Subcutaneous abdominal adipose tissue (tissue), 5 donors: ENCODE measurements at regions not wholly inside any gene's neighbourhood (a gene's known extent, or its start where the extent isn't known, plus 50 kb on each side); places are given as distances from the start of the nearest gene placed in this dataset.

Source experiments
- H3K27ac ChIP-seq: one replicate; pipeline ENCODE4 v1.7.0; 2013; ENCODE audit warnings: low read depth, mild to moderate bottlenecking, inconsistent platforms, low read length, moderate library complexity
- H3K27me3 ChIP-seq, 5 donors: one replicate each; pipeline ENCODE4 v1.7.0; 2013; ENCODE audit warnings: low read length in 5 of 5, inconsistent platforms in 1 of 5; ENCODE audit not compliant: control insufficient read depth in 5 of 5, insufficient read depth in 4 of 5
- H3K36me3 ChIP-seq, 5 donors: one replicate each; pipeline ENCODE4 v1.7.0; 2013; ENCODE audit warnings: low read length in 5 of 5; ENCODE audit not compliant: control insufficient read depth in 5 of 5, insufficient read depth in 5 of 5
- H3K4me1 ChIP-seq, 5 donors: one replicate each; pipeline ENCODE4 v1.7.0; 2013; ENCODE audit warnings: low read length in 5 of 5, mild to moderate bottlenecking in 3 of 5, moderate library complexity in 1 of 5; ENCODE audit not compliant: control insufficient read depth in 5 of 5, insufficient read depth in 5 of 5
- H3K4me3 ChIP-seq, 5 donors: one replicate each; pipeline ENCODE4 v1.7.0; 2013; ENCODE audit warnings: low read length in 5 of 5, low read depth in 1 of 5
- H3K9ac ChIP-seq, 5 donors: one replicate each; pipeline ENCODE4 v1.7.0; 2013; ENCODE audit warnings: low read length in 5 of 5, mild to moderate bottlenecking in 4 of 5, moderate library complexity in 3 of 5
- H3K9me3 ChIP-seq, 5 donors: one replicate each; pipeline ENCODE4 v1.7.0; 2013; ENCODE audit warnings: low read length in 5 of 5; ENCODE audit not compliant: control insufficient read depth in 5 of 5
- donor health status: healthy.
- donor health status: healthy.
- donor health status: healthy.
- donor health status: healthy.
- donor health status: healthy.

DNA sequence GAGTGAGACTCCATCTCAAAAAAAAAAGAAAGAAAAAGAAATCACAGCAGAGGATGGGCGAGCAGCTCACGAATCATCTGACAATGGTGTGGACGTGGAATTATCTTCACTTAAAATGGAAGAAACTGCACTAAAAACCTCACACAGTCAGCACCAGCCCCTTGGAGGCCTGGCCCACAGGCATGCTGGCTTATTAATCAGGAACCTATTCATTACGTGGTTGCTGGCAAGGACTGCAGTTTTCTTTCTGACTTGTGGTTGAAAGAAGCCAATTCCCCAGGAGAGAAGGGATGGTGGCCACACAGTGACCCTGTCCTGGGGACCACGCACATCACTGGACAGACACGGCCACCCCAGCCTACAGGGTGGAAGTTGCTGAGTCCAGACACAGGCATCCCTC is 401.1 kb downstream of the CTTN start:
- peaks cover 0 to 6% (median 4%) of the 10 kb centered on the region in 5 donors for H3K36me3 ChIP-seq
- H3K9ac ChIP-seq = no peak overlapping the region
- peaks cover 0 to 20% (median 14%) of the 10 kb centered on the region in 5 donors for H3K9me3 ChIP-seq

DNA sequence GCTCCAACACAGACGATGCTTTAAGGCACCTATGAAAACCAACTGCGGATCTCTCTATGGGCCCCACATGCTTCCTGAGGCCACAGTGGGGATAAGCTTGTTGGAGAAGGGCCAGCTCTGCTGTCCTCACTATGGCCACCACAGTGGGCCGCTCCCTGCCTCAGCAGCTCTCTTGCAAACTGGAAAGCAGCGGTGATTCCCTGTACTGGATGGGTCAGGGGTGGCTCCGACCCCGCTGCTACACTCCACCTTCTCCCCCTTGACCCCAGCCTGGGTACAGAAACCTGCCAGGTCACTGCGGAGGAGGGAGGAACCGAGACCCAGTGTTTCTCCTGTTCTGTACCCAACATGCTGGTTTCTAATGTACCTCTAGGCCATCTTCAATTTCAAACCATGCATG is 403.9 kb downstream of the CTTN start:
- no peak overlapping the region for H3K27ac ChIP-seq
- peaks cover 0 to 6% (median 4%) of the 10 kb centered on the region in 5 donors for H3K36me3 ChIP-seq
- no peak overlapping the region for H3K9ac ChIP-seq
- peaks cover 0 to 18% (median 5%) of the 10 kb centered on the region in 5 donors for H3K4me1 ChIP-seq
- no peaks in the 10 kb centered on the region for H3K9me3 ChIP-seq
- H3K4me3 ChIP-seq = no peak overlapping the region
- H3K27me3 ChIP-seq = peaks cover 0 to 9% (median 3%) of the 10 kb centered on the region in 5 donors

More for the DNA sequence above, 401.1 kb downstream of the CTTN start:
- peaks cover 0 to 16% (median 0%) of the 10 kb centered on the region in 5 donors for H3K27me3 ChIP-seq
- H3K4me3 ChIP-seq = no peak overlapping the region
- H3K27ac ChIP-seq = no peak overlapping the region
- peaks cover 0 to 8% (median 0%) of the 10 kb centered on the region in 5 donors for H3K4me1 ChIP-seq

DNA sequence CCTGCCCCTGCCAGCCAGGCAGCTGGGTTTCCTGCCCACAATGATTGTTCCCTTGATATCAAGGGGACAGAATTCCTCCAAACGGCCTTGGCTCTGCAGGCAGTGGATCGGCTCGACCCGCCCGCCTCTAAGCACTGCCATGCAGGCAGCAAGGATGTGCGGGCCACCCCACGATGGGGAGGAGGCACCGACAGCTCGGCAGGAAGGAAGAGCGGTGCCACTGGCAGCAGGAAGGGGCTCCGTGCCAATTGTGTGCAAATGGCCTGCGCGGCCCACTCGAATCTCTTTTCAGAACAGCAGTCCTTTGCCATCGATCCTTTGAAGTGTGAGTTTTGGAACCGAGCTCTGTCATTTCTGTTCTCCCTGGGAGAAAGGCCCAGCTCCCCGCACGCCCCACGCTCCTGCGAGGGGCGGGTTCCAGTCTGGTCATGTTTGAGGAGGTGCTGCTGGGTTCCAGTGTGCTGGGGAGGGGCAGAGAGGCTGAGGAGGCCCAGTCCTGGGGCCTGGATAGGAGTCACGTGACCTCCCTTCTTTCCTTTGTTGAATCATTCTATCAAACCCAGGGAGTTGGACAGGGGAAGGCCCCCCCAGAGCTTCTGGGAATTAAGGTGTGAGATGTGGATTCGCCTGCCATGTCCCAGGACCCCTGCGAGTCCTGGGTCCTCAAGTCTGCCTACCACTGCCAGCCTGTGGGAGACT is 406.0 kb downstream of the CTTN start:
- Histone ChIP-seq H3K9me3 (no peaks in the 10 kb centered on the region), H3K27me3 (peaks cover 0 to 10% (median 3%) of the 10 kb centered on the region in 5 donors), H3K36me3 (no peaks in the 10 kb centered on the region), H3K9ac (no peak overlapping the region), H3K27ac (no peak overlapping the region), H3K4me1 (peaks cover 0 to 18% (median 5%) of the 10 kb centered on the region in 5 donors), H3K4me3 (no peak overlapping the region)

DNA sequence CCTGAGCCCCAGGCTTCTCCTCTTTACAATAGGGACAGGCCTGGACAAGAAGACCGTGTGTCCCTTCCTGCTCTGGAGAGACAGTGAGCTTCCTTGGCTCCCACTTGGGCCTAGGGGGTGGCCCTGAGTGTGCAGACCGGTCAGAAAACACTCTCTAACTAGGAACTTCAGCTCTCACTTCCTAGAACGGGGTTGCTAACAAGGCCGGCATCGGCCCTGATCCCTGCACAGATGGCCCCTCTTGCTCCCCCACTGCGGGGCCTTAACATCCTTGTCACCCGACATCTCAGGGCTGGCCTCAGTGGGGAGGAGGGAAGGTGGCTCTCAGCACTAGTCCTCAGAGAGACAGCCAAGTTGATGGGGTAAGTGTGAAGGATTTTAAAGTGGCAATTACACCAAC is 406.9 kb downstream of the CTTN start:
- Histone ChIP-seq H3K4me1 (peaks cover 0 to 18% (median 5%) of the 10 kb centered on the region in 5 donors), H3K27me3 (peaks cover 0 to 10% (median 3%) of the 10 kb centered on the region in 5 donors), H3K4me3 (no peak overlapping the region), H3K9me3 (no peaks in the 10 kb centered on the region), H3K27ac (no peak overlapping the region), H3K9ac (no peak overlapping the region), H3K36me3 (no peaks in the 10 kb centered on the region)

DNA sequence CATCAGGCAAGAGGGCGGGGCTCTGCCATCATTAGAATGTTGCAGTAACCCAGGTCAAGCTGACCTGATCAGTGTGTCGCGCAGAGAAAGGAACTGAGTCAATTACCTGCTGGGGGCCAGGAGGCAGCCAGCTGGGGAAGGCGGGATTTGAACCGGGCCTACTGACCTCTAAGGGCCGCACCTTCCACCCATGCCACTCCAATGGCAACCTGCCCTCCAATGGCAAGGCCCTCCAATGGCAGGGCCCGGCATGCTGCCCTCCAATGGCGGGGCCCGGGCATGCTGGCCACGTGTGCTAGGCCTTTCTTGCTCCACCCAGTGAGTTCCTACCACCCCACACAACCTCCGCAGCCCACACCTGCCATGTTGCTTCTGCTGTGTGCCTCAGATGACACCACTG is 407.6 kb downstream of the CTTN start:
- H3K4me3 ChIP-seq = no peak overlapping the region
- H3K4me1 ChIP-seq = peaks cover 0 to 18% (median 5%) of the 10 kb centered on the region in 5 donors
- no peak overlapping the region for H3K27ac ChIP-seq
- no peaks in the 10 kb centered on the region for H3K36me3 ChIP-seq
- no peaks in the 10 kb centered on the region for H3K9me3 ChIP-seq
- no peak overlapping the region for H3K9ac ChIP-seq
- H3K27me3 ChIP-seq = peaks cover 0 to 12% (median 3%) of the 10 kb centered on the region in 5 donors

DNA sequence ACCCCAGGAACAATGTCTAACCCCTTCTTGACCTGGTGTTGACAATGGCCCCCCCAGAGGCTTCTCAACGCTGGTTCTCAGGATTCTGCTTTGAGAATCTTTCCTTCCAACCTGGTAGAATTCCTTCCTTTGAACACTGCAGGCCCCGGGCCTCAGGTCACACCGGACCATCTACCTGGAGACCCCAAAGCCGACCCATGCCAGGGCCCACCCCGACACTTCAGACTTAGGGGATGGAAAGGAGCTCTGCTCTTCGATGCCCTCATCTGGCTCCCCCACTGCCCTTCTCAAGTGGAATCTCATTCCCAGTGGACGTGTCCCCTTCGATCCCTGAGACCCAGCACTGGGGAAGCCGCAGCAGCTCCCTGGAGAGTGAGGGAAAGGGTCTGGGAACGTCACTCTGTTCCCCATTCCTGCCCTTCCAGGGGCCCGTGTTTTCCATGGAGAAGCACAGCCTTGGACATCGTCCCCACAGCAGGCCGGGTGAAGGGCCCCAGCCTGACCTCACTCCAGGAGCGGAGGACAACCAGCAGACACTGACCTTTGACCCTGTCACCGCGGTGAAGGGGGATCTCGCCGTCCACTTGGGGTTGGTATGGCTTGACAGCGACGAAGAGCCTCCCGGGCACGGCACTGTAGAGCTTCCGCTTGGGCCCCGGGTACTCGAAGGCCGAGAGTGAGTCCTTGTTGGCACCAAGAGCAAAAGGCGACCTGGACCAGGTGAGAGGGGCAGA is 408.3 kb downstream of the CTTN start:
- no peak overlapping the region for H3K9ac ChIP-seq
- no peak overlapping the region for H3K4me3 ChIP-seq
- no peak overlapping the region for H3K27ac ChIP-seq
- H3K27me3 ChIP-seq = peaks cover 0 to 12% (median 3%) of the 10 kb centered on the region in 5 donors
- no peaks in the 10 kb centered on the region for H3K36me3 ChIP-seq
- H3K4me1 ChIP-seq = peaks cover 0 to 18% (median 5%) of the 10 kb centered on the region in 5 donors
- H3K9me3 ChIP-seq = no peaks in the 10 kb centered on the region

DNA sequence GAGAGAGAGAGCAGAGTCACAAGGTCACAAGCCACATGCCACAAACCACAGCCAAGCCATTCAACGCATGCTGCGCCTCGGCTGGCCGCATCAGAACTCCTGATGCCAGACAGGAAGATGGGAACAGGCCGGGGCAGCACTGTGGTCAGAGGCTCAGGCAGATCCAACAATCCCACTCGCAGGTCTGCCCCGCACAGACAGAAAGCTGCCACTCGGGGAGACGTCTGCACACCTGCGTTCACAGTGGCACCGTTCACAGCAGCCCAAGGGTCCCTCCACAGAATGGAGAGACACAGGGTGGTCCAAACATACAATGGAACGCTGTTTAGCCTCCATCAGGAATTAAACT is 408.8 kb downstream of the CTTN start:
- no peak overlapping the region for H3K9ac ChIP-seq

DNA sequence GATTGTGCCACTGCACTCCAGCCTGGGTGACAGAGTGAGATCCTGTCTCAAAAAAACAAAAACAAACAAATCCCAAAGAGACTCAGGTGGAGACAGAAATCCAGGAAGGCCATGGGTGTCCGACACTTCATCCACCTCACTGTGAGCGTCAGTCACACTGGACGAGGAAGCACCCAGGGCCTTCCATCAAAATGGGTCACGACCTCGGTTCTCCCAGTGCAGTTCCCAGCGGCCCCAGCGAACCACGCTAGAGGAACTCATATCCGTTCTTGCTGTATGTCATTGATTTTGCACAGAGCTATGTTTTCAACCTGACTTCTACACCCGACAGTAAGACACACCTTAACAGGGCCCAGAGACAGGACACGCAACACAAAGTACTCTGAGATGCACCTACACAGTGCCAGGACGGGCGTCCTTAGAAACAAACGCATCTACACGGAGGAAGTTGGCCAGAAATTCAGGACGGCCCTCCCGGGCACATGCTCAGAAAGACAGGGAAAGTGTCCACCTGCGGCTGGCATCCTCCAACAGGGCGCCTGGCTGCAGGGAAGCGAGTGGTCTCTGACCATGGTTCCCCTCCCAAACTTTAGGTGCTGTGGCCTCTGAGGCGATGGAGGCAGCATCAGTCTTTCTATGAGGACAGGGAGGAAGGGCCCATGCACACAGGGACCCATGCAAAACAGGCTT is 410.5 kb downstream of the CTTN start:
- Histone ChIP-seq H3K9me3 (no peaks in the 10 kb centered on the region), H3K9ac (no peak overlapping the region), H3K4me3 (no peak overlapping the region), H3K27me3 (peaks cover 0 to 8% (median 3%) of the 10 kb centered on the region in 5 donors), H3K27ac (no peak overlapping the region), H3K4me1 (peaks cover 0 to 15% (median 5%) of the 10 kb centered on the region in 5 donors), H3K36me3 (peaks cover 0 to 3% (median 0%) of the 10 kb centered on the region in 5 donors)

More for the DNA sequence above, 408.8 kb downstream of the CTTN start:
- Histone ChIP-seq H3K9me3 (no peaks in the 10 kb centered on the region), H3K27me3 (peaks cover 0 to 11% (median 3%) of the 10 kb centered on the region in 5 donors), H3K4me3 (no peak overlapping the region), H3K27ac (no peak overlapping the region), H3K4me1 (peaks cover 0 to 18% (median 5%) of the 10 kb centered on the region in 5 donors), H3K36me3 (no peaks in the 10 kb centered on the region)

DNA sequence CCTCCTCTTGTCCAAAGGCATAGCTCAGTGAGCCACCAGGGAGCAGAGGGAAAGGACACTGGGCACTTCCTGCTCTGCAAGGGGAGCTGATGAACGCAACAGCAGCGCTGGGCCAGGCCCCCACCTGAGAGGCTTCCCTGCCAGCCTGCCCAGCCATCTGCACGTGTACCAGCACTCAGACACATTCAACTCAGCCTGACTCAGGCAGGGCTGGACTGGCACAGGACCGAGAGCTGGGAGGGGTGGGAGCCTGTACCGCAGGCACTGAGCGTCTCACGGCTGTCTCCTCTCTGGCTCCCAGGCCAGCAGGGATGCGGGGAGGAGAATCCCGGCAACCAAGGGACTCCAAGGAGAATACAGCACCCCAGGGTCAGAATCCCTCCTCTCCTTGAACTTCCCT is 411.8 kb downstream of the CTTN start:
- Histone ChIP-seq H3K9me3 (no peaks in the 10 kb centered on the region), H3K36me3 (peaks cover 0 to 3% (median 0%) of the 10 kb centered on the region in 5 donors), H3K9ac (no peak overlapping the region), H3K27me3 (peaks cover 0 to 5% (median 2%) of the 10 kb centered on the region in 5 donors), H3K4me1 (peaks cover 0 to 4% (median 0%) of the 10 kb centered on the region in 5 donors), H3K27ac (no peak overlapping the region), H3K4me3 (no peak overlapping the region)
